DOHH2 (cell line): ENCODE measurements at regions not wholly inside any gene's neighbourhood (a gene's known extent, or its start where the extent isn't known, plus 50 kb on each side); places are given as distances from the start of the nearest gene placed in this dataset.

Source experiments
- H3F3A ChIP-seq: fragments of 200-600 bp; sonication (generic), shearing (Covaris generic); 2 replicates; pipeline ENCODE4 v1.6.0; 2016; ENCODE audit warnings: antibody characterized with exemption, mild to moderate bottlenecking; ENCODE audit not compliant: control insufficient read depth, insufficient read depth
- H3K27ac ChIP-seq: fragments of 200-600 bp; sonication (generic); 2 replicates; pipeline ENCODE4 v1.5.1; 2014; ENCODE audit warnings: low read depth, mild to moderate bottlenecking, low read length, moderate library complexity
- H3K27me3 ChIP-seq: fragments of 200-600 bp; sonication (generic); 2 replicates; pipeline ENCODE4 v1.6.1; 2014; ENCODE audit warnings: mild to moderate bottlenecking, low read length, mixed read lengths; ENCODE audit not compliant: control insufficient read depth
- H3K36me3 ChIP-seq: fragments of 200-600 bp; sonication (generic); 2 replicates; pipeline ENCODE4 v1.6.1; 2014; ENCODE audit warnings: mild to moderate bottlenecking, low read length, moderate library complexity, mixed read lengths; ENCODE audit not compliant: control insufficient read depth
- H3K4me1 ChIP-seq: fragments of 200-600 bp; sonication (generic); 2 replicates; pipeline ENCODE4 v1.6.1; 2014; ENCODE audit warnings: mild to moderate bottlenecking, low read length, mixed read lengths; ENCODE audit not compliant: control insufficient read depth
- H3K4me2 ChIP-seq: fragments of 200-600 bp; sonication (generic); 2 replicates; pipeline ENCODE4 v1.6.0; 2014; ENCODE audit warnings: mild to moderate bottlenecking, low read length, moderate library complexity
- H3K4me3 ChIP-seq: fragments of 200-600 bp; sonication (generic); 2 replicates; pipeline ENCODE4 v1.5.1; 2014; ENCODE audit warnings: mild to moderate bottlenecking, low read length, mixed read lengths
- H3K79me2 ChIP-seq: fragments of 200-600 bp; sonication (generic); 2 replicates; pipeline ENCODE4 v1.6.1; 2014; ENCODE audit warnings: mild to moderate bottlenecking, low read length, mixed read lengths; ENCODE audit not compliant: control insufficient read depth
- H3K9me2 ChIP-seq: fragments of 200-600 bp; sonication (generic); replicated peaks from 2 replicates; pipeline ENCODE4 v1.6.1; 2014; ENCODE audit warnings: mild to moderate bottlenecking, low read length, mixed read lengths; ENCODE audit not compliant: control insufficient read depth
- H3K9me3 ChIP-seq: fragments of 200-600 bp; sonication (generic); 2 replicates; pipeline ENCODE4 v1.6.1; 2014; ENCODE audit warnings: antibody characterized with exemption, low read length, mixed read lengths; ENCODE audit not compliant: control insufficient read depth, insufficient read depth
- H4K20me1 ChIP-seq: fragments of 200-600 bp; sonication (generic); 2 replicates; pipeline ENCODE4 v1.6.0; 2014; ENCODE audit warnings: low read depth, mild to moderate bottlenecking, antibody characterized with exemption, low read length, moderate library complexity; ENCODE audit not compliant: control insufficient read depth, insufficient read depth
- CTCF ChIP-seq: fragments of 200-600 bp; sonication (generic); IDR thresholded peaks from one replicate; pipeline ENCODE4 v1.5.1; 2014; ENCODE audit warnings: antibody characterized with exemption, mild to moderate bottlenecking, low read depth, low read length; ENCODE audit not compliant: poor library complexity, severe bottlenecking
- EZH2phosphoT487 ChIP-seq: fragments of 200-600 bp; sonication (generic); IDR thresholded peaks from 2 replicates; pipeline ENCODE4 v1.6.1; 2017; ENCODE audit warnings: borderline replicate concordance, mild to moderate bottlenecking, antibody characterized with exemption, low read length, moderate library complexity, mixed read lengths

GRCh38 chr15:29477256-29477655, 207.6 kb upstream of the NSMCE3 start:
- H3F3A ChIP-seq = no peaks in the 10 kb centered on the region
- TF ChIP-seq EZH2phosphoT487 (no peak), CTCF (no peak)
- H3K27me3 ChIP-seq = no peaks in the 10 kb centered on the region
- H3K79me2 ChIP-seq = no peaks in the 10 kb centered on the region
- H3K9me2 ChIP-seq = no peaks in the 10 kb centered on the region
- H3K36me3 ChIP-seq = no peaks in the 10 kb centered on the region
- H3K4me3 ChIP-seq = no peak overlapping the region
- H4K20me1 ChIP-seq = no peaks in the 10 kb centered on the region
- no peaks in the 10 kb centered on the region for H3K9me3 ChIP-seq
- H3K27ac ChIP-seq = no peak overlapping the region
- no peaks in the 10 kb centered on the region for H3K4me1 ChIP-seq
- H3K4me2 ChIP-seq = no peak overlapping the region

- no peak overlapping the region for H3K4me2 ChIP-seq
- no peaks in the 10 kb centered on the region for H3K79me2 ChIP-seq
- TF ChIP-seq EZH2phosphoT487 (no peak), CTCF (no peak)
- H3K27me3 ChIP-seq = no peaks in the 10 kb centered on the region
- H3K4me3 ChIP-seq = no peak overlapping the region
- H3K9me2 ChIP-seq = no peaks in the 10 kb centered on the region
- no peaks in the 10 kb centered on the region for H3K4me1 ChIP-seq
- H4K20me1 ChIP-seq = no peaks in the 10 kb centered on the region
- no peaks in the 10 kb centered on the region for H3K9me3 ChIP-seq
- H3F3A ChIP-seq = no peaks in the 10 kb centered on the region
- H3K27ac ChIP-seq = no peak overlapping the region
- H3K36me3 ChIP-seq = no peaks in the 10 kb centered on the region
These were observed 207.0 kb upstream of the NSMCE3 start for GRCh38 chr15:29476503-29477080.

- TF ChIP-seq CTCF = no peak
- no peak for TF ChIP-seq EZH2phosphoT487
- H3K9me3 ChIP-seq = no peaks in the 10 kb centered on the region
- H3K79me2 ChIP-seq = no peaks in the 10 kb centered on the region
- no peaks in the 10 kb centered on the region for H3F3A ChIP-seq
- H3K4me1 ChIP-seq = no peaks in the 10 kb centered on the region
- H3K4me3 ChIP-seq = no peak overlapping the region
- H3K27me3 ChIP-seq = no peaks in the 10 kb centered on the region
- H3K4me2 ChIP-seq = no peak overlapping the region
- no peaks in the 10 kb centered on the region for H4K20me1 ChIP-seq
- no peaks in the 10 kb centered on the region for H3K9me2 ChIP-seq
- H3K27ac ChIP-seq = no peak overlapping the region
- no peaks in the 10 kb centered on the region for H3K36me3 ChIP-seq
These were observed 205.5 kb upstream of the NSMCE3 start for GRCh38 chr15:29475096-29475495.
